GM23248 (cell line): ENCODE measurements at regions not wholly inside any gene's neighbourhood (a gene's known extent, or its start where the extent isn't known, plus 50 kb on each side); places are given as distances from the start of the nearest gene placed in this dataset.

Experiments
- EZH2 ChIP-seq: fragments of 200-600 bp; sonication (generic); IDR thresholded peaks from 2 replicates; pipeline ENCODE4 v1.6.1; 2018; ENCODE audit warnings: antibody characterized with exemption, mild to moderate bottlenecking; ENCODE audit not compliant: insufficient read depth, poor library complexity, severe bottlenecking
- EZH2phosphoT487 ChIP-seq: fragments of 200-600 bp; sonication (generic); IDR thresholded peaks from 2 replicates; pipeline ENCODE4 v1.6.1; 2018; ENCODE audit warnings: antibody characterized with exemption, moderate library complexity, mild to moderate bottlenecking, low read depth; ENCODE audit not compliant: insufficient read depth

DNA sequence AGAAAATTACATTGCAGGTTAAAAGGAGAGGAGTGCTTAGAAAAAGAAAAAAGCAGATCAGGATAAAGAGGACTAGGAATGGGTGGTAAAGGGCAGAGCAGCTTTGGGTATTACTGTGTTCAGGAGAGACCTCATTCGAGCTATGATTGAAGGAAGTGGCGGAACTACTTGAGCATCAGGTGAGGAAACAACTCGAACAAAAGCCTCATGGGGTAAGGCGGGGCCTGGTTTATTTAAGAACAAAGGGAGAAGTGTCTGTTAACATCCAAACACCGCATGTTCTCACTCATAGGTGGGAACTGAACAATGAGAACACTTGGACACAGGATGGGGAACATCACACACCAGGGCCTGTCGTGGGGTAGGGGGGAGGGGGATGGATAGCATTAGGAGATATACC is 444.6 kb upstream of the CCDC196 start:
- TF ChIP-seq EZH2phosphoT487 = no peak
- TF ChIP-seq EZH2 = no peak
